DMS153 treated with DMSO at 0.1 percent for 48 hours (cell line): ENCODE measurements at regions not wholly inside any gene's neighbourhood (a gene's known extent, or its start where the extent isn't known, plus 50 kb on each side); places are given as distances from the start of the nearest gene placed in this dataset.
"Not testable (repeated sequence)": the region's sequence is repeated elsewhere in the genome, so short reads cannot be mapped to it uniquely, and the experiment has no call there.

Experiments used
- DNase-seq: peaks from one replicate; lab custom pipeline; 2025; ENCODE audit not compliant: unreplicated experiment; lab: John Stamatoyannopoulos, UW

DNA sequence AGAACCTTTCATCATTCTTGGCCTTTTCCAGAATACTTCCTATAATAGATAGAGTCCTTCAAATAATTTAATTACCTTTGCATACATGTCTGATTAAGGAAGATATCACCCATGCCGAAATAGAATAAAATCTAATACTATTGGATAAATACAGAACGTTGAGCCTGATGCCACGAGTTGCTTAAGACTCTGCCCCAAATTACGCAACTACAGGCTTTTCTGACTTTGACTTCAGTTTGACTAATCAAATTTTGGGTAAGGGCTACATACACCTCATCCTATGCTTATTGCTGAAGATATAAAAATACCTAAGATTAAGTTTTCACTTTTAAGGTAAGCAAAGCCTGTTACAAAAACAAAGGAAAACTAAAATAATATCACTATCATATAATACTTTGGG, 1065.1 kb upstream of the NRXN1 start:
- DNase-seq, result no peak

DNA sequence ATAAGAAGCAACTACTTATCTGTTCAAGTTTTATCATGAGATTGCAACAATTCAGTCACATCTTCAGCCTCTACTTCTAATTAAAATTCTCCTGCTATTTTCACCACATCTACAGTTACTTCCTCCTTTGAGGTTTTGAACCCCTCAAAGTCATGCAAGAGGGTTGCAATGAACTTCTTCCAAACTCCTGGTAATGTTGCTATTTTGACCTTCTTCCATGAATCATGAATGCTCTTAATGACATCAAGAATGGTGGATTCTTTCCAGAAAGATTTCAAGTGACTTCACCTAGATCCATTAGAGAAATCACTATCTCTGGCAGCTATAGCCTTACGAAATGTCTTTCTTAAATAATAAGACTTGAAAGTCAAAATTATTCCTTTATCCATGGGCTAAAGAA, 1052.8 kb upstream of the NRXN1 start:
- no peak for DNase-seq

DNA sequence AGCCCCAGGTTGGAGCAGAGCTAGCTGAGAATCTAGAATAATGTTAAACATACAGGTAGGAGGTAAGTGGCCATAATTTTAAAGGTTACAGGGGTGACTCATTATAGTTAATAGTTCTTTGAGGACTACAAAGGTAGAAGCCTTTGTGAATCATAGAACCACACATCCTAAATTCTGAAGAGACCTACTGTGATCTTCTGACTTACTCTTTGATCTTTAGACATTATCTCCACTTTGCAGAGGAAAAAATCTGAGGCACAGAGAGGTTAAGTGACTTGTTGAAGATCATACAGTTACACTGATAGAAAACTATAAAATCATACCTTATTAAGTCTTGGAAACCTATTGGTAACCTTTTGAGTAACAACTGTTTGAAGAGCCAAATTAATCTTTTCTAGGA, 1051.3 kb upstream of the NRXN1 start:
- DNase-seq, result no peak

DNA sequence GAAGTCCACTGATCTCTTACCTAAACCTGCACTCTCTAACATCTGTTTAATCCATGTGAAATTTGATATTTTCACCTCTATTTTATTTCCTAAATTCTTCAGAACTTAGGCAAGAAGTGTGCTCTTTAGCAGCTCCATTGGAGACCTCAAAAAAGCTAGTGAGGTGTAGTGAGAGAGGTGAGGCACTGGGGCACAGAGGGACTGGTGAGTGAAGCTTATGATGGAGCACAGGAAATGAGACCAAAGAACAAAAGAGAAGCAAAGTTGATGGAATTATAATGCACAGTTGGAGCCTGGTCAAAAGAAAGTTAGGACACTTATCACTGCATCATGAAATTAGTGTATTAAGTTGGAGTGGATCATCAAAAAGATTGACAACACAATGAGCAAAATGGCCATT, 1050.7 kb upstream of the NRXN1 start:
- no peak for DNase-seq

DNA sequence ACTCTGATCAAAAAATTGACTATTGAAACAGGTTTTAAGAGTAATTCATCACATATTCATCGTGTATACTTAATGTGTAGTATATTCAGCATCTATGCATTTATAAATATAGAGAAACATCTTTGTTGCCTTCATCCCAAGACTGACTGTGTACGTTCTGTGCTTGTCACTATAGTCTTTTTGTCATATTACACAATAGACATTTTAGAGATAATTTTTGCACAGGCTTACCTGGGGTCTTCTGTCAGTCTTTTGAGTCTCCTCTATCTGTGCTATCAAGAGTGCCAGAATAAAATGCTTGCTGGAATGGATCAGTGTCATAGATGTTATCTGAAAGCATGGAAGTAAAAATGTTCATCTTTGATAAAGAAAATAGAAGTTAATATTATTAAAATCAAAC, 1047.7 kb upstream of the NRXN1 start:
- DNase-seq, result no peak

DNA sequence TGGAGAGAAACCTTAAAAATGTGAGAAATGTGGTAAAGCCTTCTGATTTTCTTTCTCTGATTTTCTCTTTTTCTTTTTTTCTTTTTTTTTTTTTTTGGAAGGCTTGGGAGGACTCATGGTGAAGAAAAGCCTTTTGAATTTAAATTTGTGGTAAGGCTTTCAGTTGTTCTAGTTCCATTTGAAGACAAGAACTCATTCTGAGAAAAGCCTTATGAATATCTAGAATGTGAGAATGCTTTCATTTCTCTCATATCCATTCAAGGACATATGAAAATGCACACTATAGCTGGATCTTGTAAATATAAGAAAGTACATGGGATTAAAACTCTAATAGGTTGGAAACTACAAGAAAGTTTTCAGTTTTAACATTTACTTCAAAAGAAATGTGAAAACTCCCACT, 1045.2 kb upstream of the NRXN1 start:
- DNase-seq, result no peak

DNA sequence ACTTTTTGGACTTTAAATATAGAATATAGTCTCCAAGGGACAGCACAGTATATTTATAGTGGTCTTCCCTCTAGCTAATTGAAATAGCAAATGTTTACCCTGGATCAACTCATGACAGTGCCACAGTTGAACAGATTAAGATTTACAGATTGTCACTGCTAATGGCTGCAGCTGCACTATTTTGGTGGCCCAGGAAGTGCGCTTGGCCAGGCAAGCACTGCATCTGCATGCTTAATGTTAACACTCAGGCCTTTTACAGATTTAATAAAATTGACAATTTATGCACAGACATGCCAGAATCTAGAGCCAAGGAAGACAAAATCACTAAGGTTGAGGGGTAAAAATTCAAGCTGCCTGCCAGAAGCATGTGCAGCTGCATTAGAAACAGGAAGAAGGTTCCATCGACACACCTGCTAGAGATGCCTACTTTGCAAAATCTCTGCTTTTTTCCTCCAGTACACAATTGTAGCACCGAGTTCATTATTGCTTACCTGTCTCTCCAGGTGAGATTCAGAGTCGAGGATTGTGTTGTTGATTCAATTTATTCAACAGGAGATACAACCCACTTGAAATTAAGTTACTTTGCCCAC, 1042.3 kb upstream of the NRXN1 start:
- no peak for DNase-seq

DNA sequence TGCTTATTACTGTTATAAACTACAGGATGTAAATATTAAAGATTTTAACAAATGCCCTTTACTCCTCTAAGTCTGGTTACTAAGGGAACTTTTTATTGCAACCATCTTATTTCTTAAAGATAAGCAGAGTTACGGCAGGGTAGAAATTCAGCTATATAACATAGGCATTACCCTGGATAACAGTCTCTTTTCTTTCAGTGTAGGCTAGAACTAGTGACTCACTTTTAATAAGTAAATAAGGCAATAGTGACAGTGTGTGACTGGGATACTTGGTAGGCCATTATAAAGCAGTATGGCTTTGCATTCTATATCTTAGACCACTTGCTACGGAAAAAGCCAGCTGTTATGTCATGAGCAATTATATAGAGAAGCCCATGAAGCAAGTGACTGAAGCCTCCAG, 1041.0 kb upstream of the NRXN1 start:
- DNase-seq, result no peak

DNA sequence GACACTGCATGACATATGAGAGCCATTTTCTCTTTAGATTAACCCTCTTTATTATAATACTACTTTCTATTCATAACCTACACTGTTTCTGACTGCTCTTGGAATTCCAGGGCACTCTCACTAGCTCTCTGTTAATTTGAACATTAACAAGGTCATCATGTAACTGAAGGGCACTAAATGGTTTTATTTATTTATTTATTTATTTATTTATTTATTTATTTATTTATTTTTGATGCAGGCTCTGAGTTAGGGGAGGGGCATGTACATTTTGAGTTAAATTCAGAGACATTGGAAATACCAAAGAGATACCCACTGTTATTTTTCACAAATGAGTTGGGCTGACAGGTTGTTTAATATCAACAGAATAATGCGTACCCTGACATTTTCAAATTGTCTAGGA, 1038.7 kb upstream of the NRXN1 start:
- DNase-seq, result no peak

DNA sequence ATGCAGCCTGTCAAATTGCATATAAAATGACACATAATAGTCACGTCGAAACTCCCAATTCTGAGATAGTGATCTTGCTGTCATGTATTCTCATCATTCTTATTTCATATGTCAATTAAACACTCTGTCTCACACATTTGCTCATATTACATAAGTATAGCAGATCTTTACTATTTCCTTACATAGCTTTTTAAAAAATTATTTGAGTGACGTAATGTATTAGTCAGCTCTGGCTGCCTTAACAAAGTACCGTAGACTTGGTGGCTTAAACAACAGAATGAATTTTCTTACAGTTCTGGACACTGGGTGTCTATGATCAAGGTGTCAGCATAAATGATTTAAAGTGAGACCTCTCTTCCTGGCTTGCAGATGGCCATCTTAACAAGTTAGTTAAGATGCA, 1032.3 kb upstream of the NRXN1 start:
- no peak for DNase-seq

DNA sequence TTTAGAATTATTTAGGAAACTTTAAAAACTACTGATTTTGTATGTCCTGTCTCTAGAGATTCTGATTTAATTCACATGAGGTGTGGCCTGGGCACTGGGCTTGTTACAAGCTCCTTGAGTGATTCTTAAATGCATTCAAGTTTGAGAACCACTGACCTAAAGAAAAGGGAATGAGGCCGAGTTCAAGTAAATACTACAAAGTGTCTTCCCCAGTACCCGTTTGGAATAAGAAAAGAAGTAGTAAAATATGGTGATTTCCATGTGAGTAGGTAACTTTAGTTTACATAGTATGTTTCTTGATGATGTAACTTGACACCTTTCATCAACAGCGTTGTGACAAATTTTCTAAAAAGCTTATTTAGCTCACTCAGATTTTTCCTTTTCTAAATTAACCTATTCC, 1022.9 kb upstream of the NRXN1 start:
- no peak for DNase-seq

DNA sequence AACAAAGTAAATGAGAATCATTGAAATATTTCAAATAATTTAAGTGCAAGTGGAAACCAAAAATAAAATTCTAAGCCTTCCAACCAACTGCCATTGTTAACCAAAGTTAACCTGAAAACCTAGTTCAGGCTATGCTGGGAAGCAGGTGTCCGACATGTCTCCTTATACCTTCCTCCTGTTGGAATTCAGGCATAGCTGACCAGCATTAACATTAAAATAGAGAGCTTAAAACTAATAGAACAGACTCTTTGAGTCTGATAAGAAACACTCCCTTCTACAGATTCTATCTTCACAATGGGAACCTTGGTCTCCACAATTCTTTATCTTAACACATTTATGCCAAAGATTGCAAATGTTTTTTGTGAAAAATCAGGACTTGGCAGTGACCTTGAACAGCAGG, 1004.9 kb upstream of the NRXN1 start:
- DNase-seq, result no peak

DNA sequence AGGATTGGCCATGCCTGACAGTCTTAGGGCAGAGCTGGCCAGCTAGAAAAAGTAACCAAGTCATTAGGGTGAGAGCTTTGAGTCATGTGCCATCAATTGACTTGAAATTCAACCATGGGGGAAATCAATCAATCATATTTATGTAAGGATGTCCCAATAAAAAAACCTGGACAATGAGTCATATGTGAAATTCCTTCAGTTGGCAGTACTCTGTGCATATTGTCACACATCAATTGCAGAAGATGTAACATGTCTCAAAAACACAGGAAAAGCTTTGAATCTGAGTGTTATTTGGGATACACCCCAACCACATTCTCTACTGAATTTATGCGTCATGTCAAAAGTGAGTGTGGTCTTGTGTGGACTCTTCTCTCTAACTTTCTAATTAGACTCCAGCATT, 1004.1 kb upstream of the NRXN1 start:
- DNase-seq, result no peak

DNA sequence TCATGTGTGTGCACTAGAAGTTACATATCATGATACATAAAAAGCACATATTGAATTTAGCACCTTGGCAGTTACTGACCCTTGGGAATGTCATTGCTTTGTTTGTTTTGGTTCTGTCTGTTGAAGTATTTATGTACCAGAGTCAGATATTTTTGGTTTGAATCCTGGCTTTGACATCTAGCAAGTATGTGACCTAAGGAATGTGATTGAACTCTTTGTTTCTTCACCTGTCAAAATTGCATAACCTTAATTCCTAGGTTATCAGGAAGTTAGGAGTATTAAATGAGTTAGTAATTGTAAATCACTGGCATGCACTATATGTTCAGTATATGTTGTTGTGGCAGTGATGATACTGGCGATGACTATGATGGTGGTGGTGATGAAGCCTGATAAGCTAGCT, 1003.5 kb upstream of the NRXN1 start:
- DNase-seq, result no peak

DNA sequence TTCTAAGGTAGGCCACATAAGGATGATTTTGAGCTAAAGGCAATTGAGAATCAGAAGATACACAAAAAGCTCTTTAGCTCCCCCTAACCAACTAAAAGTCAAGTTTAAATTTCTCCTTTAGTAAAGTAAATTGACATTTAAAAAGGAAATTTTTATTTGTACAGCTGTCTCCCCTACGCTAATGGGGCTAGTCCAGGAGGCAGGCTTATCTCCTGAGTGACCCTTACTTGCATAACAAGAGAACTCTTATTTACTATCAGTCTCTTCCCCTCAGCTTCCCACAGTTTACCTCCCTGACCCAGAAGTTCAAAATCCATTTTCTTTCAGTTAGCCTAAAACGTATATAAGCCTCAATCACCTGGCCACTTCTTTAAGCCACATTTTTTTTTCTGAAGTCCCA, 1002.8 kb upstream of the NRXN1 start:
- no peak for DNase-seq

DNA sequence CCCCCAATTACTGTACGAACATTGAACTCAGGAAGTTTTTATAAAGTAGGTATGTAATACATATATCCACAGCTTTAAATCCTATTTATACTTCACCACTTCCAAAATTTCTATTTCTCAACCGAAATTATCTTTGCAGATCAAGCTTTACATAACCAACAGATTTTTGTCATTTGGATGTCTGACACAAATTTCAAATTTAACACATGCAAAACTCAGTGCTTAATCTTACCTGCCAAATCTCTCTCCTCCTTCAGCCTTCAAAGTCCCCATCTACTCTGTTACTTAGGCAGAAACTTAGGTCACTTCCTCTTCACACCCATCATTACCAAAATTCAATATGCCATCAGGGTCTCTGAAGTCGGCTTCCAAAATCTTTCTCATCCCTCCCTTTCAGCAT, 990.1 kb upstream of the NRXN1 start:
- DNase-seq, result no peak

DNA sequence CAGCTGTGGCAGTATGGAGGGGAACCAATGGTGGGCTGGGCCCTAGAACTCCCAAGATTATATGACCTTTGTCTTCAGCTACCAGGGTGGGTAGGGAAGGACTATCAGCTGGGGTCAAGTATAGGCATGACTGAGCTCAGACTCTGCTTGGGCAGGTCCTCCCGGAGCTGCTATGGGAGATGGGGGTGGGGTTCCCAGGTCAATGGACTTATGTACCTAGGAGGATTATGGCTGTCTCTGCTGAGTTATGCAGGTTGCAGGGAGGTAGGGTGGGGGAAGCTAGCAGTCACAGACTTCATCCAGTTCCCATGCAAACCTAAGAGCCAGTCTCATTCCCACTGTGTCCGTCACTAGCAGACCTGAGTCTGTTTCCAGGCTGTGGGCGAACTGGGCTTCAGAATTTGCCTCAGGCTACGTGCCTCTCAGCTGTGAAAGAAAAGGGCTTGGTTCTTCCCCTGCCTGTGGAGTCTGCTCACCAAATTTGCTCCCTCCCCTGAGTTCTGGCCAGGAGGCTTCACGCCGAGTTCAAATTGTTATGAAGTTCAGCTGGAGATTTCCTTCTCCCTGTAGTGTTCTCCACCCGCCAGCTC, 985.8 kb upstream of the NRXN1 start:
- DNase-seq, result no peak

DNA sequence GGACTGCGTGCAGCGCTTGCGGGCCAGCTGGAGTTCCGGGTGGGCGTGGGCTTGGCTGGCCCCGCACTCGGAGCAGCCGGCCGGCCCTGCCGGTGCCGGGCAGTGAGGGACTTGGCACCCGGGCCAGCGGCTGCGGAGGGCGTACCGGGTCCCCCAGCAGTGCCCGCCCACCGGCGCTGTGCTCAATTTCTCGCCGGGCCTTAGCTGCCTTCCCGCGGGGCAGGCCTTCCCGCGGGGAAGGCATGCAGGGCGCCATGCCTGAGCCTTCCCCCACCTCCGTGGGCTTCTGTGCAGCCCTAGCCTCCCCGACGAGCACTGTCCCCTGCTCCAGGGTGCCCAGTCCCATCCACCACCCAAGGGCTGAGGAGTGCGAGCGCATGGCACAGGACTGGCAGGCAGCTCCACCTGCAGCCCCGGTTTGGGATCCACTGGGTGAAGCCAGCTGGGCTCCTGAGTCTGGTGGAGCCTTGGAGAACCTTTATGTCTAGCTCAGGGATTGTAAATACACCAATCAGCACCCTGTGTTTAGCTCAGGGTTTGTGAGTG, 975.0 kb upstream of the NRXN1 start:
- DNase-seq, result not testable (repeated sequence)

DNA sequence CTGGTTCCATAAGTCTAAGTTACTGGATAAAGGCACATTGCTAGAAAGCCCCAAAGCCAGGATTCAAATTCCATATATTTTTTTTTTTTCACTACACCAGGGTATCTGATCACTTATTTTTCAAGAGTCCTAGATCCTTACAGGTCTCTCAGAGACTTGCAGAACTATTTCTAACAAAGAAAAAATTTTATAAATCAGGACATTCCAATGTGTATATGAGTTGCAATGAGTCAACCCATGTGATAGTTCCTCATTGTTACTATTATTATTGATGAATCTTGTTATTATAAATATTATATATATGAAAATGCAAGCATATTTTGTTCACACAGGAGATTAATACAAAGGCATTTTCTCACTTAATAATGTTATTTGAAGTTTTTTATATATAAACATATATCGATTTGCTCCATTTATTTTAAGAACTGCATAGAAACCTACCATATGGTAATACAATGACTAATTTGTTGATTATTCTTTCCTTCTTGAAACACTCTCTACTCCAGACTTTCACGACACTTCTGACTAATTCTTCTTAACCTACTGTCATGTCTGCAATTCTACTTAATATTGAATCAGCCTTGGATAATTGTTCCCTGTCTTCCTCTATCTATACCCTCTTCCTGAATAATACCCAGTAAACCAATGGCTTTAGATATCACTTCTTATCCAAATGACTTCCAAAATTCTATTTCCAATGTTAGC, 968.4 kb upstream of the NRXN1 start:
- no peak for DNase-seq

DNA sequence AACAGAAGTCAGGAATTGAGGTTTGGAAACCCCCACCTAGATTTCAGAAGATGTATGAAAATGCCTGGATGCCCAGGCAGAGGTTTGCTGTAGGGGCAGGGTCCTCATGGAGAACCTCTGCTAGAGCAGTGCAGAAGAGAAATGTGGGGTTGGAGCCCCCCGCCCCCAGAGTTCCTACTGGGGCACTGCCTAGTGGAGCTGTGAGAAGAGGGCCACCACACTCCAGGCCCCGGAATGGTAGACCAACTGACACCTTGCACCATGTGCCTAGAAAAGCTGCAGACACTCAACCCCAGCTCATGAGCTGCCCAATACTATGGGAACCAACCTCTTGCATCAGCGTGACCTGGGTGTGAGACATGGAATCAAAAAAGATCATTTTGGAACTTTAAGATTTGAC, 967.0 kb upstream of the NRXN1 start:
- DNase-seq, result no peak

DNA sequence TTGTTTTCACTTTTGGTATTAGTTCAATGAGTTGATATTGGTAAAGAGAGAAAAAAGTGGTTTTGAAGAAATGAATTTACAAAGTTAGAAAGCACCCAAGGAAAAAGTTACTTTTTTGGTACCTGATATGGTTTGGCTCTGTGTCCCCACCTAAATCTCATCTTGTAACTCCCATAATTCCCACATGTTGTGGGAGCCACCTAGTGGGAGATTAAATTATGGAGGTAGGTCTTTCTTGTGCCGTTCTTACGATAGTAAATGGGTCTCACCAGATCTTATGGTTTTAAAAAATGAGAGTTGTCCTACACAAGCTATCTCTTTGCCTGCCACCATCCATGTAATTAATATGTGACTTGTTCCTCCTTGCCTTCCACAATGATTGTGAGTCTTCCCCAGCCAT, 965.6 kb upstream of the NRXN1 start:
- DNase-seq, result no peak

DNA sequence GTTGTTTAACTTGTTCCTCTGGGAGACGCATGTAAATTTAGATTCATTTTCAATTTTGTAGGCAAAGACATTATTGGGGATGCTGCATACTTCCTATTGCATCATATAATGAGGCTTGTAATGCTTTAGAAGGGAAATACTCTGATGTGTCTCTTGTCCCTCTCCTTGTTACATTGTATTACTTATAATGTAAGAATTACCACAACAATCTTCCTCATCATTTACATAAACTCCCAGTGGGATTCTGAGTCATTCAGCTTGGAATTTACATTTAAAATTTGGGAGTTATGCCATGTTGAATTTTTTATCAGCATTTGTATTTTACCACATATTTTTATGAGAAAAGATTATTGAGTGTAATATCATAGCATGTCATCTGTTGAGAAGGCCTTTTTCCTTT, 963.4 kb upstream of the NRXN1 start:
- no peak for DNase-seq
